Thyroid gland (tissue), 4 donors: ENCODE measurements at regions not wholly inside any gene's neighbourhood (a gene's known extent, or its start where the extent isn't known, plus 50 kb on each side); places are given as distances from the start of the nearest gene placed in this dataset.

Source experiments
- DNase-seq, 2 donors: peaks; one replicate each; pipeline ENCODE4 v3.0.0-alpha.2; 2019
- H3K27ac ChIP-seq, 3 donors: fragments of 200-600 bp; sonication (generic); 1 replicate in 2 of 3; 2 replicates in 1 of 3; pipeline ENCODE4 v1.5.1; 2016 to 2019; ENCODE audit warnings: mild to moderate bottlenecking in 1 of 3, moderate library complexity in 1 of 3
- H3K27me3 ChIP-seq: fragments of 200-600 bp; sonication (generic); one replicate; pipeline ENCODE4 v1.5.1; 2019
- H3K36me3 ChIP-seq, 2 donors: fragments of 200-600 bp; sonication (generic); one replicate each; pipeline ENCODE4 v1.5.1; 2016 to 2019
- H3K4me1 ChIP-seq, 2 donors: fragments of 200-600 bp; sonication (generic); one replicate each; pipeline ENCODE4 v1.5.1; 2017 to 2019
- H3K4me3 ChIP-seq, 3 donors: fragments of 200-600 bp; sonication (generic); replicated peaks in 1 of 3; 1 replicate in 2 of 3; 2 replicates in 1 of 3; pipeline ENCODE4 v1.5.1; 2016; ENCODE audit warnings: mild to moderate bottlenecking in 1 of 3
- H3K9me3 ChIP-seq: fragments of 200-600 bp; sonication (generic); one replicate; pipeline ENCODE4 v1.5.1; 2017
- CTCF ChIP-seq, 6 experiments: fragments of 200-600 bp in 3 of 6; fragments of 450-650 bp in 3 of 6; sonication (generic) in 3 of 6; IDR thresholded peaks; one replicate each; pipeline ENCODE4 v1.5.1; 2016 to 2019; ENCODE audit warnings: antibody characterized with exemption in 6 of 6, mild to moderate bottlenecking in 2 of 6, inconsistent platforms in 1 of 6, moderate library complexity in 1 of 6
- POLR2A ChIP-seq, 2 donors: fragments of 450-650 bp; IDR thresholded peaks; one replicate each; pipeline ENCODE4 v1.6.1; 2017; ENCODE audit warnings: antibody characterized with exemption in 2 of 2, mild to moderate bottlenecking in 2 of 2, moderate library complexity in 1 of 2
- WGBS, 2 donors: methylation state at CpG; one replicate each; pipeline ENCODE4 v1.1.5; 2017; 5-methylcytosine and 5-hydroxymethylcytosine counted together
- intact Hi-C: fragments of 100-400 bp; cut with DNase I; formaldehyde crosslinking; loops from one replicate; pipeline ENCODE4 v1.15.1; 2023

GRCh38 chr5:63803165-63803564 is 159.1 kb downstream of the HTR1A start:
- no peak for DNase-seq
- Histone ChIP-seq H3K4me1 (no peaks in the 10 kb centered on the region), H3K4me3 (no peak overlapping the region), H3K36me3 (no peaks in the 10 kb centered on the region), H3K9me3 (no peaks in the 10 kb centered on the region), H3K27me3 (no peaks in the 10 kb centered on the region), H3K27ac (no peak overlapping the region)
- intact Hi-C loops: no loop called here
- TF ChIP-seq CTCF (IDR thresholded peaks at IDR 0.05) (no peak), POLR2A (IDR thresholded peaks at IDR 0.05) (no peak)
- 80 to 83% methylated on average over 1 of the region's 1 CpG for WGBS, 2 donors

GRCh38 chr5:63794979-63795378 is 167.3 kb downstream of the HTR1A start:
- no peaks in the 10 kb centered on the region for H3K9me3 ChIP-seq
- no peak overlapping the region for H3K27ac ChIP-seq
- intact Hi-C loops: no loop called here
- H3K4me3 ChIP-seq: no peak overlapping the region
- H3K27me3 ChIP-seq: no peaks in the 10 kb centered on the region
- 77 to 84% methylated on average over 2 of the region's 2 CpGs for WGBS, 2 donors
- no peak for DNase-seq
- H3K36me3 ChIP-seq: no peaks in the 10 kb centered on the region
- H3K4me1 ChIP-seq: no peaks in the 10 kb centered on the region
- TF ChIP-seq POLR2A (IDR thresholded peaks at IDR 0.05) (no peak), CTCF (IDR thresholded peaks at IDR 0.05) (no peak)

GRCh38 chr5:63794296-63794695 is 167.9 kb downstream of the HTR1A start:
- no peaks in the 10 kb centered on the region for H3K4me1 ChIP-seq
- no peak overlapping the region for H3K27ac ChIP-seq
- no peak for DNase-seq
- no peaks in the 10 kb centered on the region for H3K27me3 ChIP-seq
- no peaks in the 10 kb centered on the region for H3K36me3 ChIP-seq
- no peaks in the 10 kb centered on the region for H3K9me3 ChIP-seq
- intact Hi-C loops: no loop called here
- TF ChIP-seq CTCF (IDR thresholded peaks at IDR 0.05) (no peak), POLR2A (IDR thresholded peaks at IDR 0.05) (no peak)
- H3K4me3 ChIP-seq: no peak overlapping the region

- Histone ChIP-seq H3K36me3 (no peaks in the 10 kb centered on the region), H3K27me3 (no peaks in the 10 kb centered on the region), H3K27ac (no peak overlapping the region), H3K9me3 (no peaks in the 10 kb centered on the region), H3K4me1 (no peaks in the 10 kb centered on the region), H3K4me3 (no peak overlapping the region)
- intact Hi-C loops: no loop called here
- no peak for TF ChIP-seq CTCF (IDR thresholded peaks at IDR 0.05)
- TF ChIP-seq POLR2A (IDR thresholded peaks at IDR 0.05): no peak
- WGBS, 2 donors: 96 to 98% methylated on average over 1 of the region's 1 CpG
- DNase-seq: no peak
These were observed 187.3 kb downstream of the HTR1A start for GRCh38 chr5:63774939-63775338.

- Histone ChIP-seq H3K4me3 (no peak overlapping the region), H3K9me3 (no peaks in the 10 kb centered on the region), H3K27me3 (no peaks in the 10 kb centered on the region), H3K36me3 (no peaks in the 10 kb centered on the region), H3K4me1 (no peaks in the 10 kb centered on the region), H3K27ac (no peak overlapping the region)
- intact Hi-C loops: no loop called here
- no peak for DNase-seq
- 78 to 79% methylated on average over 4 of the region's 4 CpGs for WGBS, 2 donors
- no peak for TF ChIP-seq POLR2A (IDR thresholded peaks at IDR 0.05)
- no peak for TF ChIP-seq CTCF (IDR thresholded peaks at IDR 0.05)
These were observed 194.0 kb downstream of the HTR1A start for GRCh38 chr5:63768221-63768620.
